GM23248 (cell line): ENCODE measurements at regions not wholly inside any gene's neighbourhood (a gene's known extent, or its start where the extent isn't known, plus 50 kb on each side); places are given as distances from the start of the nearest gene placed in this dataset.

Experiments used
- DNase-seq: peaks from one replicate; pipeline ENCODE4 v3.0.0-alpha.2; 2015
- H2AFZ ChIP-seq: fragments of 200-600 bp; sonication (generic); 2 replicates; pipeline ENCODE4 v1.6.1; 2016; ENCODE audit warnings: antibody characterized with exemption
- H3F3A ChIP-seq: fragments of 200-600 bp; sonication (generic); 2 replicates; pipeline ENCODE4 v1.6.1; 2016; ENCODE audit warnings: mild to moderate bottlenecking, antibody characterized with exemption, mixed run types; ENCODE audit not compliant: insufficient read depth
- H3K27ac ChIP-seq: fragments of 200-600 bp; sonication (generic); 2 replicates; pipeline ENCODE4 v1.5.1; 2016; ENCODE audit warnings: mild to moderate bottlenecking
- H3K27me3 ChIP-seq: fragments of 200-600 bp; sonication (generic); replicated peaks from 2 replicates; pipeline ENCODE4 v1.6.1; 2016; ENCODE audit warnings: mild to moderate bottlenecking; ENCODE audit not compliant: insufficient read depth
- H3K36me3 ChIP-seq: fragments of 200-600 bp; sonication (generic); 2 replicates; pipeline ENCODE4 v1.6.1; 2016; ENCODE audit warnings: low read depth, mild to moderate bottlenecking
- H3K4me1 ChIP-seq: fragments of 200-600 bp; sonication (generic); 2 replicates; pipeline ENCODE4 v1.6.1; 2016; ENCODE audit warnings: mild to moderate bottlenecking; ENCODE audit not compliant: insufficient read depth
- H3K4me2 ChIP-seq: fragments of 200-600 bp; sonication (generic); one replicate; pipeline ENCODE4 v1.6.1; 2016; ENCODE audit warnings: mild to moderate bottlenecking; ENCODE audit not compliant: unreplicated experiment
- H3K4me3 ChIP-seq: fragments of 200-600 bp; sonication (generic); 2 replicates; pipeline ENCODE4 v1.5.1; 2016; ENCODE audit warnings: mild to moderate bottlenecking
- H3K79me2 ChIP-seq: fragments of 200-600 bp; sonication (generic); 2 replicates; pipeline ENCODE4 v1.6.1; 2016; ENCODE audit warnings: mild to moderate bottlenecking; ENCODE audit not compliant: insufficient read depth
- H3K9ac ChIP-seq: fragments of 200-600 bp; sonication (generic); 2 replicates; pipeline ENCODE4 v1.6.1; 2016; ENCODE audit warnings: mild to moderate bottlenecking
- H3K9me2 ChIP-seq: fragments of 200-600 bp; sonication (generic); 2 replicates; pipeline ENCODE4 v1.6.1; 2016; ENCODE audit warnings: mixed run types, mild to moderate bottlenecking, moderate library complexity; ENCODE audit not compliant: insufficient read depth
- H3K9me3 ChIP-seq: fragments of 200-600 bp; sonication (generic); one replicate; pipeline ENCODE4 v1.6.1; 2017; ENCODE audit warnings: low read depth
- H4K20me1 ChIP-seq: fragments of 200-600 bp; sonication (generic); 2 replicates; pipeline ENCODE4 v1.6.0; 2016; ENCODE audit not compliant: insufficient read depth
- EZH2 ChIP-seq: fragments of 200-600 bp; sonication (generic); IDR thresholded peaks from 2 replicates; pipeline ENCODE4 v1.6.1; 2018; ENCODE audit warnings: antibody characterized with exemption, mild to moderate bottlenecking; ENCODE audit not compliant: insufficient read depth, poor library complexity, severe bottlenecking
- EZH2phosphoT487 ChIP-seq: fragments of 200-600 bp; sonication (generic); IDR thresholded peaks from 2 replicates; pipeline ENCODE4 v1.6.1; 2018; ENCODE audit warnings: antibody characterized with exemption, moderate library complexity, mild to moderate bottlenecking, low read depth; ENCODE audit not compliant: insufficient read depth
- WGBS, 2 experiments: methylation state at CpG; one replicate each; pipeline ENCODE4 v1.1.6; 2015 to 2017; ENCODE audit warnings: low lambda C conversion rate in 2 of 2, low coverage in 1 of 2; ENCODE audit errors: missing lambda C conversion rate in 2 of 2; 5-methylcytosine and 5-hydroxymethylcytosine counted together
- in situ Hi-C: fragments of 300-500 bp; cut with MboI; formaldehyde crosslinking; loops from 2 replicates; pipeline ENCODE4 v1.15.0; 2020

DNA sequence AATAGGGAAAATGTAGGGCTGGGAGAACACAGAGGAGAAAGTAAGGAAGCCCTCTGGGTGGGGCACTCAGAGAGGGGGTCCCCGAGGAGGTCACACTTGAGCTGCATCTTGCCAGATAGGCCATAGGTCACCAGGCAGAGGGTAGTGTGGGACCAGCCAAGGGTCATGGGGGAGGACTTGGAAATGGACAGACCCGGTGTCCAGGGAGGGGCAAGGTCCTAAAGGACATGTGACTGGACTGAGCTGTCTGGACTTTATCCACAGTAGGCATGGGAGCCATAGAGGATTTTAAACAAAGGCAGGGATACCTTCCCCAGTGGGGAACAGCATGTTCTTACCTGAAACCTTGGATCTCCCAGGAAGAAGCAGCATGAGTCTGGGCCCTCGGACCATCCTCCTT is 266.7 kb downstream of the LRFN2 start:
- WGBS, 2 experiments, result 30 to 55% methylated on average over 3 of the region's 3 CpGs
- no peaks in the 10 kb centered on the region for H3K9me3 ChIP-seq
- H3K27ac ChIP-seq, result no peak overlapping the region
- H3K4me3 ChIP-seq, result no peak overlapping the region
- H3F3A ChIP-seq, result no peaks in the 10 kb centered on the region
- H3K9me2 ChIP-seq, result no peaks in the 10 kb centered on the region
- in situ Hi-C loops, result no loop called here
- no peaks in the 10 kb centered on the region for H3K4me1 ChIP-seq
- H2AFZ ChIP-seq, result no peak overlapping the region
- H4K20me1 ChIP-seq, result no peaks in the 10 kb centered on the region
- no peak for DNase-seq
- no peaks in the 10 kb centered on the region for H3K36me3 ChIP-seq
- H3K27me3 ChIP-seq, result peaks cover 4% of the 10 kb centered on the region; the same call in 1 of the 2 replicates
- H3K4me2 ChIP-seq, result no peak overlapping the region
- no peak overlapping the region for H3K9ac ChIP-seq
- no peaks in the 10 kb centered on the region for H3K79me2 ChIP-seq
- TF ChIP-seq EZH2phosphoT487 (no peak), EZH2 (no peak)

DNA sequence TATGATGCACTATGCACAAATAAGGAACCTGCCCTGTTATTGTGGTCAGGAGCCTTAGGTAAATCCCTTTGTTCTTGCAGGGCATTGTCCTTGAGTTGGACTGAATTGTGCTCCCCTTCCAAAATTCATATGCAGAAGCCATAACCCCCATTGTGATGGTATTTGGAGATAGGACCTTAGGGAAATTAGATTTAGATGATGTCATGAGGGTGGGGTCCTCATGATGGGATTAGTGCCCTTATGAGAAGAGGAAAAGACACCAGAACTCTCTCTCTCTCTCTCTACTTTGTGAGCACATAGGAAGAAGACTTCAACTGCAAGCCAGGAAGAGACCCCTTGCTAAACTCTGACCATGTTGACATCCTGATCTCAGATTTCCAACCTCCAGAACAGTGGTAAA is 268.0 kb downstream of the LRFN2 start:
- in situ Hi-C loops, result loop anchor here (10.0 kb wide), 1 partner anchor 954 kb away; no protein-coding TSS in a partner anchor
- peaks cover 4% of the 10 kb centered on the region; the same call in 1 of the 2 replicates for H3K27me3 ChIP-seq
- no peak overlapping the region for H3K9ac ChIP-seq
- no peak for DNase-seq
- H3K4me2 ChIP-seq, result no peak overlapping the region
- H3F3A ChIP-seq, result no peaks in the 10 kb centered on the region
- H3K9me2 ChIP-seq, result no peaks in the 10 kb centered on the region
- no peak overlapping the region for H3K4me3 ChIP-seq
- no peaks in the 10 kb centered on the region for H3K79me2 ChIP-seq
- TF ChIP-seq EZH2 (no peak), EZH2phosphoT487 (no peak)
- no peaks in the 10 kb centered on the region for H4K20me1 ChIP-seq
- H2AFZ ChIP-seq, result no peak overlapping the region
- H3K27ac ChIP-seq, result no peak overlapping the region
- no peaks in the 10 kb centered on the region for H3K9me3 ChIP-seq
- no peaks in the 10 kb centered on the region for H3K4me1 ChIP-seq
- no peaks in the 10 kb centered on the region for H3K36me3 ChIP-seq

DNA sequence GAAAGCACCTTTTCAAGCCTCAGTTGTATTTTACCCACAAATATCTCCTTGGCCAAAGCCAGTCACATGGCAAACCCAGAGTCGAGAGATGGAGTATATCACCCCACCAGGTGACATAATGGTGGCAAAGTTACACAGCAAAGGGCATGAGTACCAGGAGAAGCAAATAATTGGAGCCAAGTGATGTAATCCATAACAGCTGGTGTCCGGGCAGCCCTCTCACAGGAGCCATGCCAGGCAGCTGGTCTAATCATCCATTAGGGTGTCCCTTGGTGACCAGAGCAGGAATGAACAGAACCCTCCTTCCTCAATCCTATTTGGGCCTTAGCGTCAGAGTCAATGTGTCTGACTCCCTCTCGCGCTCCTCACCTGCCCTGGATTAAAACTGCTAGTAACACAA is 272.1 kb downstream of the LRFN2 start:
- H3K4me3 ChIP-seq, result no peak overlapping the region
- H3K9ac ChIP-seq, result no peak overlapping the region
- H3K27me3 ChIP-seq, result no peaks in the 10 kb centered on the region
- H3F3A ChIP-seq, result no peaks in the 10 kb centered on the region
- H3K9me2 ChIP-seq, result no peaks in the 10 kb centered on the region
- H3K9me3 ChIP-seq, result no peaks in the 10 kb centered on the region
- H2AFZ ChIP-seq, result no peak overlapping the region
- TF ChIP-seq EZH2, result no peak
- no peak for TF ChIP-seq EZH2phosphoT487
- WGBS, 2 experiments, result 62 to 67% methylated on average over 5 of the region's 5 CpGs
- H3K79me2 ChIP-seq, result no peaks in the 10 kb centered on the region
- H3K4me2 ChIP-seq, result no peak overlapping the region
- in situ Hi-C loops, result loop anchor here (10.0 kb wide), 1 partner anchor 950 kb away; no protein-coding TSS in a partner anchor
- H3K4me1 ChIP-seq, result no peaks in the 10 kb centered on the region
- no peak for DNase-seq
- H3K27ac ChIP-seq, result no peak overlapping the region
- H4K20me1 ChIP-seq, result no peaks in the 10 kb centered on the region
- H3K36me3 ChIP-seq, result no peaks in the 10 kb centered on the region

DNA sequence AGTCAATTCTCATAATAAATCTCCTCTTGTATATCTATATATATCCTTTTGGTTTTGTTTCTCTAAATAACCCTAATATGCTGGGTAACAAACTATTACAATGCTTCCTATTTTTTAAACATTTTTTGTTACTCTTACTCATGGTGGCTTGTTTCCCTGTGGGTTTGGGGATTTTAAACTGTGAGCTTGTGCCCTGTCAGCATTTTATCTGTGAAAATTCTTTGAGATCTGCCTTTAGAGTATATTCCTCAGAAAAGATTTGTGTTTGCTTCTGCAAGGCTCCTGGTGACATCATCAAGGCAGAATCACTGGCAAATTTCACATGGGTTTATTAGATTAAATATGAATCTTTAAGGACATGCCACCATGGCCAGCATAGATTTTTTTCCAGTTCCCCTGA is 273.6 kb downstream of the LRFN2 start:
- H3K9me3 ChIP-seq, result no peaks in the 10 kb centered on the region
- no peaks in the 10 kb centered on the region for H3F3A ChIP-seq
- no peak for DNase-seq
- no peaks in the 10 kb centered on the region for H3K36me3 ChIP-seq
- no peaks in the 10 kb centered on the region for H4K20me1 ChIP-seq
- H3K9ac ChIP-seq, result no peak overlapping the region
- no peak overlapping the region for H3K4me3 ChIP-seq
- H3K9me2 ChIP-seq, result no peaks in the 10 kb centered on the region
- no peaks in the 10 kb centered on the region for H3K79me2 ChIP-seq
- H3K4me1 ChIP-seq, result no peaks in the 10 kb centered on the region
- in situ Hi-C loops, result loop anchor here (10.0 kb wide), 1 partner anchor 949 kb away; no protein-coding TSS in a partner anchor
- TF ChIP-seq EZH2phosphoT487 (no peak), EZH2 (no peak)
- no peaks in the 10 kb centered on the region for H3K27me3 ChIP-seq
- no peak overlapping the region for H3K27ac ChIP-seq
- H2AFZ ChIP-seq, result no peak overlapping the region
- no peak overlapping the region for H3K4me2 ChIP-seq
